ENCODE measurements at regions not wholly inside any gene's neighbourhood (a gene's known extent, or its start where the extent isn't known, plus 50 kb on each side); places are given as distances from the start of the nearest gene placed in this dataset.

DNA sequence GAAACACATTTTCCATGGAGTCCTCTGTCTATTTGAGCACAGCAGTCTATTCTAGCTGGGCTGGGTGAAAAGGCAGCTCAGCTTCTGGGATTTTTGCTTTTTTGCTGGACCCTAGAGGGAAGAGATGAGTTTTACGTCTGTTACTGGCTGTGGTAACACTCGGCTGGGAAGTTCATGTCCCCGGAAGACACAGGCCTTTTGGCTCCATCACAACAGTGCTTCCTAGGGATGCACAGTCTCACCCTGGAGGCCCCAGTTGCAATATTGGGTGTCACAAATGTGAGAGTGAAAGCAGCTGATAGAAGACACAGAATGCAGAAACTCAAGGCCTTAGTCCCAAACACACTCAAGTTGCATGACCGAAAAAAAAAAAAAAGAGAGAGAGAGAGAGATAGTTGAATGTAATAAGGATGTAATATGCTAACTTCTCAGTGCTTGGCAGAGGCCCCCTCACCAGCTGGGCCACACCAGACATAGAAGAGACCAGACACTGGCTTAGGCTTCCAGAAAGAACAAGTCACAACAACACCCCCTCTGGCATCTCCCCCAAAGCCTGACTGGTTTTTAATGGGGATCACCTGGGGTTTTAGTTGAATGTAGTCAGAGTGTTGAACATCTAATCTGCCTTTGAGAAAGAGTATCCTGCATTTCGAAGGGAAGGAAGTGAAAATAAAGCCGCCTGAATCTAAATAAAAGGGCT lies 545.4 kb upstream of the FZD8 start (continued):
- TF ChIP-seq, protein P1, sequence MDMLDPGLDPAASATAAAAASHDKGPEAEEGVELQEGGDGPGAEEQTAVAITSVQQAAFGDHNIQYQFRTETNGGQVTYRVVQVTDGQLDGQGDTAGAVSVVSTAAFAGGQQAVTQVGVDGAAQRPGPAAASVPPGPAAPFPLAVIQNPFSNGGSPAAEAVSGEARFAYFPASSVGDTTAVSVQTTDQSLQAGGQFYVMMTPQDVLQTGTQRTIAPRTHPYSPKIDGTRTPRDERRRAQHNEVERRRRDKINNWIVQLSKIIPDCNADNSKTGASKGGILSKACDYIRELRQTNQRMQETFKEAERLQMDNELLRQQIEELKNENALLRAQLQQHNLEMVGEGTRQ (IDR thresholded peaks at IDR 0.05; ENCODE audit: low read length) = no peak
- TF ChIP-seq KDM4A (IDR thresholded peaks at IDR 0.05; ENCODE audit: low read depth, low read length, severe bottlenecking) (no peak), CTBP2 (IDR thresholded peaks at IDR 0.05; ENCODE audit: borderline replicate concordance, insufficient read depth, insufficient read length, low read length) (no peak), TEAD4 (IDR thresholded peaks at IDR 0.05; ENCODE audit: low read depth, low read length) (no peak)
- TF ChIP-seq, protein P2, sequence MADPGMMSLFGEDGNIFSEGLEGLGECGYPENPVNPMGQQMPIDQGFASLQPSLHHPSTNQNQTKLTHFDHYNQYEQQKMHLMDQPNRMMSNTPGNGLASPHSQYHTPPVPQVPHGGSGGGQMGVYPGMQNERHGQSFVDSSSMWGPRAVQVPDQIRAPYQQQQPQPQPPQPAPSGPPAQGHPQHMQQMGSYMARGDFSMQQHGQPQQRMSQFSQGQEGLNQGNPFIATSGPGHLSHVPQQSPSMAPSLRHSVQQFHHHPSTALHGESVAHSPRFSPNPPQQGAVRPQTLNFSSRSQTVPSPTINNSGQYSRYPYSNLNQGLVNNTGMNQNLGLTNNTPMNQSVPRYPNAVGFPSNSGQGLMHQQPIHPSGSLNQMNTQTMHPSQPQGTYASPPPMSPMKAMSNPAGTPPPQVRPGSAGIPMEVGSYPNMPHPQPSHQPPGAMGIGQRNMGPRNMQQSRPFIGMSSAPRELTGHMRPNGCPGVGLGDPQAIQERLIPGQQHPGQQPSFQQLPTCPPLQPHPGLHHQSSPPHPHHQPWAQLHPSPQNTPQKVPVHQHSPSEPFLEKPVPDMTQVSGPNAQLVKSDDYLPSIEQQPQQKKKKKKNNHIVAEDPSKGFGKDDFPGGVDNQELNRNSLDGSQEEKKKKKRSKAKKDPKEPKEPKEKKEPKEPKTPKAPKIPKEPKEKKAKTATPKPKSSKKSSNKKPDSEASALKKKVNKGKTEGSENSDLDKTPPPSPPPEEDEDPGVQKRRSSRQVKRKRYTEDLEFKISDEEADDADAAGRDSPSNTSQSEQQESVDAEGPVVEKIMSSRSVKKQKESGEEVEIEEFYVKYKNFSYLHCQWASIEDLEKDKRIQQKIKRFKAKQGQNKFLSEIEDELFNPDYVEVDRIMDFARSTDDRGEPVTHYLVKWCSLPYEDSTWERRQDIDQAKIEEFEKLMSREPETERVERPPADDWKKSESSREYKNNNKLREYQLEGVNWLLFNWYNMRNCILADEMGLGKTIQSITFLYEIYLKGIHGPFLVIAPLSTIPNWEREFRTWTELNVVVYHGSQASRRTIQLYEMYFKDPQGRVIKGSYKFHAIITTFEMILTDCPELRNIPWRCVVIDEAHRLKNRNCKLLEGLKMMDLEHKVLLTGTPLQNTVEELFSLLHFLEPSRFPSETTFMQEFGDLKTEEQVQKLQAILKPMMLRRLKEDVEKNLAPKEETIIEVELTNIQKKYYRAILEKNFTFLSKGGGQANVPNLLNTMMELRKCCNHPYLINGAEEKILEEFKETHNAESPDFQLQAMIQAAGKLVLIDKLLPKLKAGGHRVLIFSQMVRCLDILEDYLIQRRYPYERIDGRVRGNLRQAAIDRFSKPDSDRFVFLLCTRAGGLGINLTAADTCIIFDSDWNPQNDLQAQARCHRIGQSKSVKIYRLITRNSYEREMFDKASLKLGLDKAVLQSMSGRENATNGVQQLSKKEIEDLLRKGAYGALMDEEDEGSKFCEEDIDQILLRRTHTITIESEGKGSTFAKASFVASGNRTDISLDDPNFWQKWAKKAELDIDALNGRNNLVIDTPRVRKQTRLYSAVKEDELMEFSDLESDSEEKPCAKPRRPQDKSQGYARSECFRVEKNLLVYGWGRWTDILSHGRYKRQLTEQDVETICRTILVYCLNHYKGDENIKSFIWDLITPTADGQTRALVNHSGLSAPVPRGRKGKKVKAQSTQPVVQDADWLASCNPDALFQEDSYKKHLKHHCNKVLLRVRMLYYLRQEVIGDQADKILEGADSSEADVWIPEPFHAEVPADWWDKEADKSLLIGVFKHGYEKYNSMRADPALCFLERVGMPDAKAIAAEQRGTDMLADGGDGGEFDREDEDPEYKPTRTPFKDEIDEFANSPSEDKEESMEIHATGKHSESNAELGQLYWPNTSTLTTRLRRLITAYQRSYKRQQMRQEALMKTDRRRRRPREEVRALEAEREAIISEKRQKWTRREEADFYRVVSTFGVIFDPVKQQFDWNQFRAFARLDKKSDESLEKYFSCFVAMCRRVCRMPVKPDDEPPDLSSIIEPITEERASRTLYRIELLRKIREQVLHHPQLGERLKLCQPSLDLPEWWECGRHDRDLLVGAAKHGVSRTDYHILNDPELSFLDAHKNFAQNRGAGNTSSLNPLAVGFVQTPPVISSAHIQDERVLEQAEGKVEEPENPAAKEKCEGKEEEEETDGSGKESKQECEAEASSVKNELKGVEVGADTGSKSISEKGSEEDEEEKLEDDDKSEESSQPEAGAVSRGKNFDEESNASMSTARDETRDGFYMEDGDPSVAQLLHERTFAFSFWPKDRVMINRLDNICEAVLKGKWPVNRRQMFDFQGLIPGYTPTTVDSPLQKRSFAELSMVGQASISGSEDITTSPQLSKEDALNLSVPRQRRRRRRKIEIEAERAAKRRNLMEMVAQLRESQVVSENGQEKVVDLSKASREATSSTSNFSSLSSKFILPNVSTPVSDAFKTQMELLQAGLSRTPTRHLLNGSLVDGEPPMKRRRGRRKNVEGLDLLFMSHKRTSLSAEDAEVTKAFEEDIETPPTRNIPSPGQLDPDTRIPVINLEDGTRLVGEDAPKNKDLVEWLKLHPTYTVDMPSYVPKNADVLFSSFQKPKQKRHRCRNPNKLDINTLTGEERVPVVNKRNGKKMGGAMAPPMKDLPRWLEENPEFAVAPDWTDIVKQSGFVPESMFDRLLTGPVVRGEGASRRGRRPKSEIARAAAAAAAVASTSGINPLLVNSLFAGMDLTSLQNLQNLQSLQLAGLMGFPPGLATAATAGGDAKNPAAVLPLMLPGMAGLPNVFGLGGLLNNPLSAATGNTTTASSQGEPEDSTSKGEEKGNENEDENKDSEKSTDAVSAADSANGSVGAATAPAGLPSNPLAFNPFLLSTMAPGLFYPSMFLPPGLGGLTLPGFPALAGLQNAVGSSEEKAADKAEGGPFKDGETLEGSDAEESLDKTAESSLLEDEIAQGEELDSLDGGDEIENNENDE (IDR thresholded peaks at IDR 0.05; ENCODE audit: insufficient replicate concordance, low read length) = peak; percentile 43
